Lower lobe of right lung (tissue), 2 donors: ENCODE measurements at regions not wholly inside any gene's neighbourhood (a gene's known extent, or its start where the extent isn't known, plus 50 kb on each side); places are given as distances from the start of the nearest gene placed in this dataset.

Source experiments
- ATAC-seq, 2 donors: fragments of 200-7000 bp; cut with Tn5 transposase; one replicate each; pipeline ENCODE4 v1.9.1; 2020 to 2022; ENCODE audit warnings: mild to moderate bottlenecking in 2 of 2, moderate library complexity in 2 of 2
- DNase-seq: peaks from one replicate; pipeline ENCODE4 v3.0.0-alpha.2; 2020
- H3K27ac ChIP-seq: fragments of 200-600 bp; one replicate; pipeline ENCODE4 v1.8.0; 2022
- H3K27me3 ChIP-seq: fragments of 200-600 bp; one replicate; pipeline ENCODE4 v1.8.0; 2022; ENCODE audit warnings: low read depth
- H3K36me3 ChIP-seq: fragments of 200-600 bp; one replicate; pipeline ENCODE4 v1.8.0; 2022; ENCODE audit warnings: mild to moderate bottlenecking
- H3K4me1 ChIP-seq: fragments of 200-600 bp; one replicate; pipeline ENCODE4 v1.8.0; 2022
- H3K4me3 ChIP-seq: fragments of 200-600 bp; one replicate; pipeline ENCODE4 v1.8.0; 2022; ENCODE audit warnings: mild to moderate bottlenecking
- H3K9me3 ChIP-seq: fragments of 200-600 bp; one replicate; pipeline ENCODE4 v1.8.0; 2022
- CTCF ChIP-seq: fragments of 200-600 bp; IDR thresholded peaks from one replicate; pipeline ENCODE4 v1.8.0; 2022; ENCODE audit warnings: antibody characterized with exemption, mild to moderate bottlenecking
- intact Hi-C: fragments of 100-400 bp; cut with DNase I; formaldehyde crosslinking; loops from one replicate; pipeline ENCODE4 v1.11.0; 2022
- donor health status: DM: no; HTN: yes; CAD: no; lungs with severe emphysema.

- H3K36me3 ChIP-seq: no peaks in the 10 kb centered on the region
- H3K4me3 ChIP-seq: no peak overlapping the region
- H3K9me3 ChIP-seq: no peaks in the 10 kb centered on the region
- DNase-seq (no peak), ATAC-seq (no peak)
- TF ChIP-seq CTCF: no peak
- no peaks in the 10 kb centered on the region for H3K27me3 ChIP-seq
- intact Hi-C loops: no loop called here
- H3K27ac ChIP-seq: no peak overlapping the region
- H3K4me1 ChIP-seq: no peaks in the 10 kb centered on the region
These were observed 191.8 kb upstream of the NTM start for GRCh38 chr11:131178596-131178995.

GRCh38 chr11:131179836-131180235, 190.6 kb upstream of the NTM start:
- no peak for DNase-seq
- Histone ChIP-seq H3K27ac (no peak overlapping the region), H3K27me3 (no peaks in the 10 kb centered on the region), H3K36me3 (no peaks in the 10 kb centered on the region), H3K4me1 (no peaks in the 10 kb centered on the region), H3K4me3 (no peak overlapping the region), H3K9me3 (no peaks in the 10 kb centered on the region)
- no peak for TF ChIP-seq CTCF
- intact Hi-C loops: no loop called here
- ATAC-seq: no peak

- Histone ChIP-seq H3K4me3 (no peak overlapping the region), H3K36me3 (no peaks in the 10 kb centered on the region), H3K27ac (no peak overlapping the region), H3K4me1 (no peaks in the 10 kb centered on the region), H3K9me3 (no peaks in the 10 kb centered on the region), H3K27me3 (no peaks in the 10 kb centered on the region)
- ATAC-seq (no peak), DNase-seq (no peak)
- intact Hi-C loops: no loop called here
- no peak for TF ChIP-seq CTCF
These were observed 184.5 kb upstream of the NTM start for GRCh38 chr11:131185915-131186314.

DNA sequence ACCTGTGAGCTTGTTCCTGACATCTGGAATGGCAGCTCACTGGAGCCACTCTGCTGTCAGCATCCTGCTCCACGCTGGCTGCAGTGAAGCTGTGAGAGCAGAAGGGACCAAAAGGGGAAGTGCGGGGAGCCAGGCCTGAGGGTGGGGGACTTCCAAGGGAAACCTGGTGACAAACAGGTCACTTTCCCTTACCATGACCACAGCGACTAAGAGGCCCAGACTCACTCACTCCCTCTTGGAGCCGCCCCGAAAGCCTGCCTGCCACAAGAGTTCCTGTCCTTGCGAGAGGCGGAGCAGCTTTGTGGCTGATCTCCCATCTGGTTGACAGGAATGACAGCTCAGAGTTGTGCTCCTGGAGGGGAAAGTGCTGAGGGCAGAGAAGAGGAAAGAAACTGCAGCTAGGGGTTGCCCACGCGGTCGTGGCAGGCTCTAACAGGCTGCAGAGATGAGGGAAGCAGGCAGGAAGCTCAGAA, 183.8 kb upstream of the NTM start:
- ATAC-seq: peak in 1 of 2 donors; percentile 18

DNA sequence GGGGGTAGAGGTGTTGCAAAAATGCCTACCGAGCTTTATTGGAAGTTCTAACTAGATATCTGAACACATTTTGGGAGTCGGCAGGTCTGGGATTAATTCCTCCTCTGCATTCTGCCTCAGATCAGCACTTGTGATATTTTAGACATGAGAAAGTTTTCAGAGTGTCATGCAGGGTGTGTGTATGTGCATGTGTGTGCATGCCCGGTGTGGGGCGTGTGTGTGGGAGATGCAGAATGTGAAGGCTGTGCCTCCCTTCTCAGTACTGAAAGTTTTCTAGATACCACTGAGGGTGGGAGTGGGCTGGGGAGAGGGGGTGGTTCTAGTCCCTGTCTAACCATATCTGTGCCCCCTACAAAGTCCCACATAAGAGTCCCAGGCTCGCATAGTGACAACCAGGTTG, 180.0 kb upstream of the NTM start:
- Histone ChIP-seq H3K27ac (no peak overlapping the region), H3K27me3 (no peaks in the 10 kb centered on the region), H3K36me3 (no peaks in the 10 kb centered on the region), H3K9me3 (no peaks in the 10 kb centered on the region), H3K4me1 (no peaks in the 10 kb centered on the region), H3K4me3 (no peak overlapping the region)
- no peak for TF ChIP-seq CTCF
- DNase-seq: no peak
- ATAC-seq: peak in 1 of 2 donors; percentile 17
- intact Hi-C loops: no loop called here

More for the DNA sequence above, 183.8 kb upstream of the NTM start:
- DNase-seq: no peak
- Histone ChIP-seq H3K4me1 (no peaks in the 10 kb centered on the region), H3K4me3 (no peak overlapping the region), H3K27ac (no peak overlapping the region), H3K27me3 (no peaks in the 10 kb centered on the region), H3K36me3 (no peaks in the 10 kb centered on the region), H3K9me3 (no peaks in the 10 kb centered on the region)
- no peak for TF ChIP-seq CTCF
- intact Hi-C loops: no loop called here

- no peak overlapping the region for H3K27ac ChIP-seq
- intact Hi-C loops: no loop called here
These were observed 178.8 kb upstream of the NTM start for GRCh38 chr11:131191606-131192005.

More at GRCh38 chr11:131191606-131192005, 178.8 kb upstream of the NTM start:
- H3K4me1 ChIP-seq: peaks cover 8% of the 10 kb centered on the region
- H3K27me3 ChIP-seq: no peaks in the 10 kb centered on the region
- ATAC-seq (no peak), DNase-seq (no peak)
- H3K9me3 ChIP-seq: no peaks in the 10 kb centered on the region
- no peaks in the 10 kb centered on the region for H3K36me3 ChIP-seq
- H3K4me3 ChIP-seq: no peak overlapping the region
- no peak for TF ChIP-seq CTCF
